AG04449 (cell line): ENCODE measurements at regions not wholly inside any gene's neighbourhood (a gene's known extent, or its start where the extent isn't known, plus 50 kb on each side); places are given as distances from the start of the nearest gene placed in this dataset.

ENCODE experiments used
- CTCF ChIA-PET: fragments of 350-600 bp; formaldehyde crosslinking; extraction: SDS; loops from one replicate; lab custom pipeline; 2021; ENCODE audit warnings: antibody characterized with exemption; lab: Yijun Ruan, JAX
- POLR2A ChIA-PET: fragments of 400-600, 350-600 bp; formaldehyde crosslinking; extraction: SDS; loops from one replicate; lab custom pipeline; 2020; ENCODE audit warnings: antibody characterized with exemption, inconsistent platforms; lab: Yijun Ruan, JAX
- DNase-seq: peaks from one replicate; pipeline ENCODE4 v3.0.0-alpha.2; 2010; ENCODE audit warnings: low read depth, low spot score
- H3K4me3 ChIP-seq: 2 replicates; pipeline ENCODE4 v1.5.1; 2011; ENCODE audit warnings: low read depth, mild to moderate bottlenecking, control low read depth, low read length
- TF ChIP-seq, protein P1 (sequence below): IDR thresholded peaks from one replicate; pipeline ENCODE4 v1.5.1; 2011; ENCODE audit warnings: mild to moderate bottlenecking, moderate library complexity, low read length, control low read depth, inconsistent platforms; ENCODE audit not compliant: insufficient read depth; ENCODE audit errors: missing control alignments

DNA sequence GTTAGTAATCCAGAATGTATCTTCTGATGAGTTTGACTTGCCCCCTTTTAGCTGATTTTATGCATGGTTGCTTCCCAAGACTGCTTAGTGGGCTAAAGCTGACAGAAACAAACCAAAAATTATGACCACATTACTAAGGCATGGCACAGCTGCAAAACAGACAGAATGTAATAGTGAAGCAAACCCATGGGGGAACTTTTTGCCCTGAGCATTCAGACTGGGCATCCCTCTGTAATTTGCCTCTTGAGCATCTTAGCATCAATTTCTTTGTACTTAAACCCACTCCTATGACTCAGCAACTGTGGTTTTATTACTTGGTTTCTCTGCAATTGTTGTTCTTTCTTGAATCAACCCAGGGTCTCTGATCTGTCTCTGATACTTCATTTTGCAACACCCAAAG lies 487.3 kb upstream of the DCC start:
- TF ChIP-seq, protein P1, sequence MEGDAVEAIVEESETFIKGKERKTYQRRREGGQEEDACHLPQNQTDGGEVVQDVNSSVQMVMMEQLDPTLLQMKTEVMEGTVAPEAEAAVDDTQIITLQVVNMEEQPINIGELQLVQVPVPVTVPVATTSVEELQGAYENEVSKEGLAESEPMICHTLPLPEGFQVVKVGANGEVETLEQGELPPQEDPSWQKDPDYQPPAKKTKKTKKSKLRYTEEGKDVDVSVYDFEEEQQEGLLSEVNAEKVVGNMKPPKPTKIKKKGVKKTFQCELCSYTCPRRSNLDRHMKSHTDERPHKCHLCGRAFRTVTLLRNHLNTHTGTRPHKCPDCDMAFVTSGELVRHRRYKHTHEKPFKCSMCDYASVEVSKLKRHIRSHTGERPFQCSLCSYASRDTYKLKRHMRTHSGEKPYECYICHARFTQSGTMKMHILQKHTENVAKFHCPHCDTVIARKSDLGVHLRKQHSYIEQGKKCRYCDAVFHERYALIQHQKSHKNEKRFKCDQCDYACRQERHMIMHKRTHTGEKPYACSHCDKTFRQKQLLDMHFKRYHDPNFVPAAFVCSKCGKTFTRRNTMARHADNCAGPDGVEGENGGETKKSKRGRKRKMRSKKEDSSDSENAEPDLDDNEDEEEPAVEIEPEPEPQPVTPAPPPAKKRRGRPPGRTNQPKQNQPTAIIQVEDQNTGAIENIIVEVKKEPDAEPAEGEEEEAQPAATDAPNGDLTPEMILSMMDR, result no peak
- ChIA-PET POLR2A (no interaction called here), CTCF (no interaction called here)
- no peak for DNase-seq
- no peak overlapping the region for H3K4me3 ChIP-seq

DNA sequence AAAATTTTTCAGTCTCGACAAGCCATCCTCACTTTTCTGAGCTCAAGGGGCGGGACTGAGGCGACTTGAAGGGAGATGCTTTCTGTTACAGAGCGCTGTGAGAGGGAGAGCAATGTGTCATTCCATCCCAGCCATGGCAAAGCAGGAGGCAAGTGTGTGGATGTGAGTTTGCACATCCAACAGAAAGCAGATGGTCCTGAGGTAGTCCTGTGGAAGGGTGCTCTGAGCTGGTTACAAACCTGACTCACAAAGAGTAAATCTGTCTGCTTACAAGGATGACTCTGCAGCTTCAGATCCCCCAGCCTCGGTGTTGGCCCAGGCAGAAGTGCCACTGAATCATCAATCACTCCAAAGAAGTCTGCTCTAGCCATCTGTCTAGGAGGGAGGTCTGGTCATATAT lies 482.0 kb upstream of the DCC start:
- ChIA-PET CTCF (no interaction called here), POLR2A (no interaction called here)
- TF ChIP-seq, protein P1, result no peak
- no peak for DNase-seq
- H3K4me3 ChIP-seq, result no peak overlapping the region

DNA sequence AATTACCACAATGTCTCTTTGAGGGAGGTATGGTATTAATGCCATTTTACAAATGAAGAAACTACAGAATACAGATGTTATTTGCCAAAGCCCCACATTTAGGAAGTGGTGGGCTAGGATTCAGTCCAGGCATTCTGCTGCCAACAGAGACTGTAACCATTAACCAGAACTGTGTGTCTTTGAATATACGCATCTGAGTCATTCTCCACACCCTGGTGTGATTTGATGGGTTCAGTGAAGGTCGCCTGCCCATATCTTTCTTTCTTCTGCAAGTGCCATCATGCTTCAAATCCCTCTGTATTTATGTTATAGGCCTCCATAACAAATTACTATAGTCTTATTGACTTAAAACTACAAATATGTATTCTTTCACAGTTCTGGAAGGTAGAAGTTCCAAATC lies 479.0 kb upstream of the DCC start:
- POLR2A ChIA-PET, result no interaction called here
- no peak for DNase-seq
- no peak overlapping the region for H3K4me3 ChIP-seq
- TF ChIP-seq, protein P1, result no peak
- CTCF ChIA-PET, result no interaction called here

DNA sequence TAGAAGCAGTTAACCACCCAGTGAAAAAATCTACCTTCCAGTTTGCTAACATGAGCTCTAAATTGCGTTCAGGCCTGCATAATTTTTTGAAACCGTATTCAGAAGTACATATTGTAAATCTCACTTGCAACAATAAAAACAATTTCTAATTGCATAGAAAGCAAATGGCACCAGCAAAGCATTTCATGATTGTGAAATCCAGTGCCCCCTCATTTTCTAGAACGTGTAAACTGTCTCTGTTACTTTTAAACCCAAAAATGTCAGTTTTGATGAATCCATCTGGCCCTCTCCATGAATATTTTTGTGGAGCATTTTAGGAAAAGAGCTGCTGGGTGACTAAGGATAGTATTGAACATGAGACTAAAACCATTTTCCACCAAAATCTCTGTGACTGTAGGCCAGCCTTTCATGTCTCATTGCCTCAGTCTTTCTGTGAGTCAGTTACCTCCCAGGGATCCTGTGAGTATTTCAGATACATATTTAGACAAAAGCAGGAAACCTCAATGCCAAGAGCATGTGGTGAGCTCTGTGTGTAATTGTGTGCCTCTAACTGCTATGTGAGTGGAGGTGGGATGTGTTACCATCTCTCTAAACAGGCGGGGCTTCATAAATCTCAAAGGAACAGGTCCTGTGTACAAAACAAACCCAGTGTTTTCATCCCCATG lies 477.8 kb upstream of the DCC start:
- no peak overlapping the region for H3K4me3 ChIP-seq
- ChIA-PET POLR2A (no interaction called here), CTCF (no interaction called here)
- TF ChIP-seq, protein P1, result no peak
- no peak for DNase-seq

DNA sequence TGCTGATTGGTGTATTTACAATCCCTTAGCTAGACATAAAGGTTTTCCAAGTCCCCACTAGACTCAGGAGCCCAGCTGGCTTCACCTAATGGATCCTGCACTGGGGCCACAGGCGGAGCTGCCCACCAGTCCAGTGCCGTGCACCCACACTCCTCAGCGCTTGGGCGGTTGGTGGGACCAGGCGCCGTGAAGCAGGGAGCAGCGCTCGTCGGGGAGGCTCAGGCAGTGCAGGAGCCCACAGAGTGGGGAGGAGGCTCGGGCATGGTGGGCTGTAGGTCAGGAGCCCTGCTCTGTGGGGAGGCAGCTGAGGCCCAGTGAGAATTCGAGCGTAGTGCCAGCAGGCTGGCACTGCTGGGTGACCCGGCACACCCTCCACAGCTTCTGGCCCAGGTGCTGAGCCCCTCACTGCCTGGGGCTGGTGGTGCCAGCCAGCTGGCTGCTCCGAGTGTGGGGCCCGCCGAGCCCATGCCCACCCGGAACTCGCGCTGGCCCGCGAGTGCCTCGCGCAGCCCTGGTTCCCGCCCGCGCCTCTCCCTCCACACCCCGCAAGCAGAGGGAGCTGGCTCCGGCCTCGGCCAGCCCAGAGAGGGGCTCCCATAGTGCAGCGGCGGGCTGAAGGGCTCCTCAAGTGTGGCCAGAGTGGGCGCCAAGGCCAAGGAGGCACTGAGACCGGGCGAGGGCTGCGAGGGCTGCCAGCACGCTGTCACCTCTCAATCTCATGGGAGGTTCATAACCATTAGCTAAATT lies 475.6 kb upstream of the DCC start:
- ChIA-PET POLR2A (no interaction called here), CTCF (no interaction called here)
- TF ChIP-seq, protein P1, result no peak
- DNase-seq, result no peak
- no peak overlapping the region for H3K4me3 ChIP-seq

DNA sequence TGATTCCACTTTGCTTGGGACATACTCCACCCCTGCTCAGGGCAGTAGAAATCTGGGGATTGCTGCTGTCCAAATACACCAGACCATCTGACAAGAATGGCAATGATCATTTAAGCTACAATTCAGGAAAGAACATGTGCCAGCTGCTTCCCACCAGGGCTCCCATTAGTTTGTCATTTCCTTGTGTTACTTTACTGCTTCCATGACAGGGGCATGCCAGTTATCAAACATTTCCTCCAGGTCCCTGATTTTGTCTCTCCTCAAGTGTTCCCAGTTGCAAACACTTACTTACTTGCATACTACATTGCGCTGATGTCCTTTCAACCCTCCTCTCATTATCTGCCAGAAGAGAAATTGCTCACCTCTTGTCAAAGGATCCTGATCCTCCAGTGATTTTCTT lies 474.5 kb upstream of the DCC start:
- DNase-seq, result no peak
- ChIA-PET CTCF (no interaction called here), POLR2A (no interaction called here)
- H3K4me3 ChIP-seq, result no peak overlapping the region
- TF ChIP-seq, protein P1, result no peak
